ENCODE measurements at regions not wholly inside any gene's neighbourhood (a gene's known extent, or its start where the extent isn't known, plus 50 kb on each side); places are given as distances from the start of the nearest gene placed in this dataset.

- Histone ChIP-seq H3K4me1 (no peaks in the 10 kb centered on the region), H3K27ac (no peak overlapping the region), H3K27me3 (no peaks in the 10 kb centered on the region), H3K36me3 (no peaks in the 10 kb centered on the region), H3K4me3 (no peak overlapping the region), H3K9me3 (no peaks in the 10 kb centered on the region)
- no peak for ATAC-seq
- TF ChIP-seq EP300 (IDR thresholded peaks at IDR 0.05) (no peak), POLR2A (IDR thresholded peaks at IDR 0.05) (no peak), POLR2AphosphoS5 (IDR thresholded peaks at IDR 0.05) (no peak), CTCF (IDR thresholded peaks at IDR 0.05) (no peak)
- WGBS, 2 donors (ENCODE audit: low coverage in 1 of 2), result 0 to 27% methylated on average over 1 of the region's 1 CpG
Measured at GRCh38 chr2:224325941-224326340, 76.0 kb downstream of the FAM124B start.

- TF ChIP-seq POLR2A (IDR thresholded peaks at IDR 0.05), result no peak
- no peak for TF ChIP-seq POLR2AphosphoS5 (IDR thresholded peaks at IDR 0.05)
- TF ChIP-seq CTCF (IDR thresholded peaks at IDR 0.05), result no peak
- TF ChIP-seq EP300 (IDR thresholded peaks at IDR 0.05), result no peak
- 74 to 83% methylated on average over 2 to 5 of the region's 5 CpGs for WGBS, 2 donors (ENCODE audit: low coverage in 1 of 2)
- H3K4me3 ChIP-seq, result no peak overlapping the region
- no peaks in the 10 kb centered on the region for H3K27me3 ChIP-seq
- H3K36me3 ChIP-seq, result no peaks in the 10 kb centered on the region
- no peak for ATAC-seq
- no peaks in the 10 kb centered on the region for H3K4me1 ChIP-seq
- no peaks in the 10 kb centered on the region for H3K9me3 ChIP-seq
- H3K27ac ChIP-seq, result no peak overlapping the region
Measured at GRCh38 chr2:224324604-224325003, 77.3 kb downstream of the FAM124B start.

- 43 to 71% methylated on average over 1 of the region's 1 CpG for WGBS, 2 donors (ENCODE audit: low coverage in 1 of 2)
- Histone ChIP-seq H3K27me3 (peaks cover 6% of the 10 kb centered on the region), H3K4me3 (no peak overlapping the region), H3K4me1 (no peaks in the 10 kb centered on the region), H3K9me3 (no peaks in the 10 kb centered on the region), H3K27ac (no peak overlapping the region), H3K36me3 (no peaks in the 10 kb centered on the region)
- TF ChIP-seq POLR2AphosphoS5 (IDR thresholded peaks at IDR 0.05) (no peak), CTCF (IDR thresholded peaks at IDR 0.05) (no peak), EP300 (IDR thresholded peaks at IDR 0.05) (no peak), POLR2A (IDR thresholded peaks at IDR 0.05) (no peak)
- no peak for ATAC-seq
Measured at GRCh38 chr2:224320660-224321059, 81.2 kb downstream of the FAM124B start.

- ATAC-seq, result no peak
- no peak overlapping the region for H3K27ac ChIP-seq
- 59 to 71% methylated on average over 4 to 5 of the region's 5 CpGs for WGBS, 2 donors (ENCODE audit: low coverage in 1 of 2)
Measured at GRCh38 chr2:224319750-224320149, 82.2 kb downstream of the FAM124B start.

More at GRCh38 chr2:224319750-224320149, 82.2 kb downstream of the FAM124B start:
- H3K9me3 ChIP-seq, result no peaks in the 10 kb centered on the region
- peaks cover 6% of the 10 kb centered on the region for H3K27me3 ChIP-seq
- H3K36me3 ChIP-seq, result no peaks in the 10 kb centered on the region
- H3K4me1 ChIP-seq, result no peaks in the 10 kb centered on the region
- no peak overlapping the region for H3K4me3 ChIP-seq
- no peak for TF ChIP-seq CTCF (IDR thresholded peaks at IDR 0.05)
- TF ChIP-seq POLR2A (IDR thresholded peaks at IDR 0.05), result no peak
- TF ChIP-seq POLR2AphosphoS5 (IDR thresholded peaks at IDR 0.05), result no peak
- TF ChIP-seq EP300 (IDR thresholded peaks at IDR 0.05), result no peak

Data from gastroesophageal sphincter (tissue), 4 donors.